H9 (cell line): ENCODE measurements at regions not wholly inside any gene's neighbourhood (a gene's known extent, or its start where the extent isn't known, plus 50 kb on each side); places are given as distances from the start of the nearest gene placed in this dataset.

Experiments used
- DNase-seq: peaks from one replicate; pipeline ENCODE4 v3.0.0-alpha.2; 2017
- H2AFZ ChIP-seq: one replicate; pipeline ENCODE4 v1.6.1; 2013; ENCODE audit warnings: mild to moderate bottlenecking, low read length, control low read depth, moderate library complexity
- H2AK5ac ChIP-seq: 2 replicates; pipeline ENCODE4 v1.6.1; 2013; ENCODE audit warnings: low read length, control low read depth, mixed read lengths; ENCODE audit not compliant: insufficient read length
- H2BK120ac ChIP-seq: one replicate; pipeline ENCODE4 v1.6.1; 2013; ENCODE audit warnings: low read depth, mild to moderate bottlenecking, low read length, control low read depth, inconsistent platforms; ENCODE audit not compliant: poor library complexity, severe bottlenecking
- H2BK12ac ChIP-seq: 2 replicates; pipeline ENCODE4 v1.6.1; 2013; ENCODE audit warnings: low read length, control low read depth, mixed read lengths, low read depth; ENCODE audit not compliant: insufficient read length
- H2BK15ac ChIP-seq: 2 replicates; pipeline ENCODE4 v1.6.1; 2013; ENCODE audit warnings: low read depth, low read length, control low read depth
- H2BK20ac ChIP-seq: one replicate; pipeline ENCODE4 v1.6.1; 2013; ENCODE audit warnings: low read depth, mild to moderate bottlenecking, low read length, control low read depth, inconsistent platforms; ENCODE audit not compliant: poor library complexity, severe bottlenecking
- H2BK5ac ChIP-seq: 2 replicates; pipeline ENCODE4 v1.6.1; 2013; ENCODE audit warnings: low read length, control low read depth, mixed read lengths; ENCODE audit not compliant: insufficient read length
- H3K14ac ChIP-seq: 2 replicates; pipeline ENCODE4 v1.6.1; 2013; ENCODE audit warnings: low read length, control low read depth; ENCODE audit not compliant: insufficient read depth
- H3K18ac ChIP-seq: 2 replicates; pipeline ENCODE4 v1.6.1; 2013; ENCODE audit warnings: low read depth, mild to moderate bottlenecking, mixed read lengths, low read length, control low read depth; ENCODE audit not compliant: insufficient read length
- H3K23ac ChIP-seq: 2 replicates; pipeline ENCODE4 v1.6.1; 2013; ENCODE audit warnings: low read length, control low read depth, mixed read lengths, low read depth; ENCODE audit not compliant: insufficient read length
- H3K23me2 ChIP-seq: 2 replicates; pipeline ENCODE4 v1.6.1; 2013; ENCODE audit warnings: low read depth, mild to moderate bottlenecking, mixed read lengths, low read length, control low read depth; ENCODE audit not compliant: insufficient read length, poor library complexity, severe bottlenecking
- H3K27ac ChIP-seq: 2 replicates; pipeline ENCODE4 v1.5.1; 2013; ENCODE audit warnings: low read length, control low read depth, mixed read lengths, low read depth; ENCODE audit not compliant: insufficient read length
- H3K27me3 ChIP-seq: 2 replicates; pipeline ENCODE4 v1.6.1; 2013; ENCODE audit warnings: low read length, control low read depth, inconsistent platforms; ENCODE audit not compliant: insufficient read depth
- H3K4ac ChIP-seq: 2 replicates; pipeline ENCODE4 v1.6.1; 2013; ENCODE audit warnings: low read depth, mild to moderate bottlenecking, control low read depth, inconsistent platforms, low read length, moderate library complexity
- H3K4me1 ChIP-seq: 2 replicates; pipeline ENCODE4 v1.6.1; 2013; ENCODE audit warnings: low read length, control low read depth, inconsistent platforms; ENCODE audit not compliant: insufficient read depth
- H3K4me2 ChIP-seq: 2 replicates; pipeline ENCODE4 v1.6.1; 2013; ENCODE audit warnings: low read length, control low read depth, mixed read lengths; ENCODE audit not compliant: insufficient read length, insufficient read depth
- H3K56ac ChIP-seq: 2 replicates; pipeline ENCODE4 v1.6.1; 2013; ENCODE audit warnings: low read depth, mild to moderate bottlenecking, mixed read lengths, low read length, control low read depth; ENCODE audit not compliant: insufficient read length
- H3K79me1 ChIP-seq: 2 replicates; pipeline ENCODE4 v1.6.1; 2013; ENCODE audit warnings: low read depth, mild to moderate bottlenecking, moderate library complexity, low read length, control low read depth, inconsistent platforms; ENCODE audit not compliant: insufficient read depth, poor library complexity, severe bottlenecking
- H3K79me2 ChIP-seq: 2 replicates; pipeline ENCODE4 v1.6.1; 2013; ENCODE audit warnings: low read length, control low read depth, inconsistent platforms; ENCODE audit not compliant: insufficient read depth
- H3K9ac ChIP-seq: 2 replicates; pipeline ENCODE4 v1.6.1; 2013; ENCODE audit warnings: low read length, control low read depth, mixed read lengths; ENCODE audit not compliant: insufficient read length; ENCODE audit errors: extremely low read depth
- H3K9me3 ChIP-seq: one replicate; pipeline ENCODE4 v1.6.1; 2013; ENCODE audit warnings: low read depth, low read length, inconsistent platforms; ENCODE audit not compliant: control insufficient read depth
- H3T11ph ChIP-seq: one replicate; pipeline ENCODE4 v1.6.1; 2013; ENCODE audit warnings: mild to moderate bottlenecking, low read length, control low read depth, inconsistent platforms
- H4K20me1 ChIP-seq: one replicate; pipeline ENCODE4 v1.6.1; 2013; ENCODE audit not compliant: control insufficient read depth, insufficient read length, insufficient read depth
- H4K5ac ChIP-seq: 2 replicates; pipeline ENCODE4 v1.6.1; 2013; ENCODE audit warnings: low read depth, mild to moderate bottlenecking, mixed read lengths, low read length, control low read depth; ENCODE audit not compliant: insufficient read length
- H4K8ac ChIP-seq: replicated peaks from 2 replicates; pipeline ENCODE4 v1.6.1; 2013; ENCODE audit warnings: low read length, control low read depth, mixed read lengths, low read depth; ENCODE audit not compliant: insufficient read length
- H4K91ac ChIP-seq: 2 replicates; pipeline ENCODE4 v1.6.1; 2013; ENCODE audit warnings: low read depth, mild to moderate bottlenecking, moderate library complexity, mixed read lengths, low read length, control low read depth; ENCODE audit not compliant: insufficient read length
- H3K27ac Mint-ChIP-seq, 3 experiments: 2 replicates in 2 of 3; 3 replicates in 1 of 3; pipeline ENCODE4 v1.8.0; 2020 to 2021; ENCODE audit warnings: mixed read lengths in 3 of 3, mild to moderate bottlenecking in 1 of 3, moderate library complexity in 1 of 3
- H3K27me3 Mint-ChIP-seq: 2 replicates; pipeline ENCODE4 v1.8.0; 2021; ENCODE audit warnings: low read depth, mild to moderate bottlenecking, moderate library complexity, mixed read lengths
- H3K36me3 Mint-ChIP-seq, 3 experiments: 2 replicates in 2 of 3; 3 replicates in 1 of 3; pipeline ENCODE4 v1.8.0; 2020 to 2021; ENCODE audit warnings: low read depth in 3 of 3, mixed read lengths in 3 of 3; ENCODE audit not compliant: insufficient read depth in 1 of 3
- H3K4me1 Mint-ChIP-seq, 2 experiments: 2 replicates each; pipeline ENCODE4 v1.8.0; 2020; ENCODE audit warnings: mixed read lengths in 2 of 2
- H3K4me3 Mint-ChIP-seq, 2 experiments: 2 replicates in 1 of 2; 3 replicates in 1 of 2; pipeline ENCODE4 v1.8.0; 2020 to 2021; ENCODE audit warnings: mild to moderate bottlenecking in 2 of 2, mixed read lengths in 2 of 2, moderate library complexity in 1 of 2
- H3K9me3 Mint-ChIP-seq, 2 experiments: 2 replicates in 1 of 2; 3 replicates in 1 of 2; pipeline ENCODE4 v1.8.0; 2020; ENCODE audit warnings: mild to moderate bottlenecking in 2 of 2, mixed read lengths in 2 of 2, moderate library complexity in 1 of 2
- CTCF ChIP-seq: fragments of 200-600 bp; sonication (generic); conservative IDR thresholded peaks from 3 replicates; pipeline ENCODE4 v1.8.0; 2021; ENCODE audit warnings: antibody characterized with exemption, mild to moderate bottlenecking
- WGBS: extraction: QIAGEN DNeasy Blood & Tissue Kit; methylation state at CpG from one replicate; pipeline ENCODE4 v1.1.7; 2013; ENCODE audit warnings: missing lambda C conversion rate, low lambda C conversion rate, mixed read lengths; ENCODE audit not compliant: insufficient read length; ENCODE audit errors: extremely low coverage; 5-methylcytosine and 5-hydroxymethylcytosine counted together

GRCh38 chr3:9308298-9308990 lies 54.4 kb upstream of the THUMPD3 start:
- Histone ChIP-seq H3K79me1 (no peaks in the 10 kb centered on the region), H4K8ac (no peak overlapping the region), H3K23ac (no peak overlapping the region), H2BK20ac (no peak overlapping the region), H3K9ac (no peak overlapping the region), H3K23me2 (no peaks in the 10 kb centered on the region), H4K5ac (no peak overlapping the region), H3T11ph (no peak overlapping the region), H3K14ac (no peak overlapping the region), H2AK5ac (no peak overlapping the region), H2BK5ac (no peak overlapping the region), H4K20me1 (no peaks in the 10 kb centered on the region), H3K79me2 (no peaks in the 10 kb centered on the region), H2BK12ac (no peak overlapping the region), H3K18ac (no peak overlapping the region), H2AFZ (no peak overlapping the region), H3K27me3 (no peaks in the 10 kb centered on the region), H3K9me3 (no peaks in the 10 kb centered on the region), H3K4me1 (no peaks in the 10 kb centered on the region; the same call in 1 of the 2 replicates), H4K91ac (no peak overlapping the region), H2BK120ac (no peak overlapping the region), H3K4me2 (no peak overlapping the region), H3K4ac (no peak overlapping the region), H2BK15ac (no peak overlapping the region), H3K56ac (no peak overlapping the region), H3K27ac (no peak overlapping the region)
- no CpG with 5 or more reads among the region's 3 CpGs for WGBS
- no peaks in the 10 kb centered on the region for H3K9me3 Mint-ChIP-seq
- TF ChIP-seq CTCF: no peak
- H3K4me3 Mint-ChIP-seq: no peak overlapping the region
- H3K36me3 Mint-ChIP-seq: no peaks in the 10 kb centered on the region
- H3K4me1 Mint-ChIP-seq: peaks cover 5 to 15% of the 10 kb centered on the region in 2 experiments; a peak in 3 of 4 replicates
- no peak for DNase-seq
- no peak overlapping the region for H3K27ac Mint-ChIP-seq
- H3K27me3 Mint-ChIP-seq: peaks cover 2% of the 10 kb centered on the region; the same call in 1 of the 2 replicates
